Gastrocnemius medialis (tissue), 4 donors: ENCODE measurements at regions not wholly inside any gene's neighbourhood (a gene's known extent, or its start where the extent isn't known, plus 50 kb on each side); places are given as distances from the start of the nearest gene placed in this dataset.

ENCODE experiments used
- CTCF ChIP-seq, 5 experiments: fragments of 450-650 bp in 3 of 5; fragments of 200-600 bp in 2 of 5; sonication (generic) in 2 of 5; IDR thresholded peaks in 4 of 5; conservative IDR thresholded peaks in 1 of 5; 1 replicate in 4 of 5; 2 replicates in 1 of 5; pipeline ENCODE4 v1.5.1; 2016 to 2019; ENCODE audit warnings: antibody characterized with exemption in 5 of 5, mild to moderate bottlenecking in 3 of 5, moderate library complexity in 3 of 5
- POLR2A ChIP-seq, 2 donors: fragments of 450-650 bp; IDR thresholded peaks; one replicate each; pipeline ENCODE4 v1.6.1; 2017; ENCODE audit warnings: antibody characterized with exemption in 2 of 2, mild to moderate bottlenecking in 2 of 2, moderate library complexity in 2 of 2

GRCh38 chr15:62568702-62569101 lies 403.6 kb upstream of the C2CD4B start:
- TF ChIP-seq CTCF (IDR thresholded peaks at IDR 0.05 in 4 of 5, conservative IDR thresholded peaks at IDR 0.05 in 1 of 5) (no peak), POLR2A (IDR thresholded peaks at IDR 0.05) (no peak)
